ENCODE measurements at regions not wholly inside any gene's neighbourhood (a gene's known extent, or its start where the extent isn't known, plus 50 kb on each side); places are given as distances from the start of the nearest gene placed in this dataset.

GRCh38 chr1:106224426-106224825, 832.0 kb upstream of the PRMT6 start:
- TF ChIP-seq EP300 (IDR thresholded peaks at IDR 0.05) (no peak), CTCF (IDR thresholded peaks at IDR 0.05) (no peak), POLR2A (IDR thresholded peaks at IDR 0.05) (no peak)
